ENCODE measurements at regions not wholly inside any gene's neighbourhood (a gene's known extent, or its start where the extent isn't known, plus 50 kb on each side); places are given as distances from the start of the nearest gene placed in this dataset.
"Not testable (repeated sequence)": the region's sequence is repeated elsewhere in the genome, so short reads cannot be mapped to it uniquely, and the experiment has no call there.

GRCh38 chr6:102928109-102928508, 1534.6 kb downstream of the GRIK2 start:
- TF ChIP-seq BHLHE40 (IDR thresholded peaks at IDR 0.05; ENCODE audit: borderline replicate concordance) (no peak), TARDBP (IDR thresholded peaks at IDR 0.05) (no peak), ARNT (IDR thresholded peaks at IDR 0.05) (no peak), ZNF384 (IDR thresholded peaks at IDR 0.05) (no peak), LEF1 (IDR thresholded peaks at IDR 0.05; ENCODE audit: borderline replicate concordance) (no peak)
- ChIA-PET POLR2A (no interaction called here), CTCF (interaction anchor here (0.5 to 0.7 kb wide), 2 partner anchors 1000 to 1332 kb away, joined by 3 read pairs; no protein-coding TSS in a partner anchor)
- no peak for DNase-seq (ENCODE audit: extremely low spot score)

- TF ChIP-seq ARNT (IDR thresholded peaks at IDR 0.05) (no peak), FOXA1 (IDR thresholded peaks at IDR 0.05) (no peak), BHLHE40 (IDR thresholded peaks at IDR 0.05; ENCODE audit: borderline replicate concordance) (no peak), PKNOX1 (IDR thresholded peaks at IDR 0.05) (no peak), FOXM1 (IDR thresholded peaks at IDR 0.05; ENCODE audit: borderline replicate concordance) (no peak), NFRKB (IDR thresholded peaks at IDR 0.05) (no peak), SP1 (IDR thresholded peaks at IDR 0.05) (no peak), ELF4 (IDR thresholded peaks at IDR 0.05) (no peak), TARDBP (IDR thresholded peaks at IDR 0.05) (no peak), FOXK2 (IDR thresholded peaks at IDR 0.05) (no peak), ZNF384 (IDR thresholded peaks at IDR 0.05) (no peak), HDGF (IDR thresholded peaks at IDR 0.05; ENCODE audit: borderline replicate concordance) (no peak), LEF1 (IDR thresholded peaks at IDR 0.05; ENCODE audit: borderline replicate concordance) (no peak), SUZ12 (IDR thresholded peaks at IDR 0.05) (no peak), CTBP1 (IDR thresholded peaks at IDR 0.05; ENCODE audit: borderline replicate concordance) (no peak), L3MBTL2 (conservative IDR thresholded peaks at IDR 0.05) (no peak)
- no peak for DNase-seq (ENCODE audit: extremely low spot score)
- POLR2A ChIA-PET = no interaction called here
- CTCF ChIA-PET = no interaction called here
Observed at GRCh38 chr6:102918161-102918560, 1524.7 kb downstream of the GRIK2 start.

- DNase-seq (ENCODE audit: extremely low spot score) = no peak
- ChIA-PET POLR2A (no interaction called here), CTCF (interaction anchor here (0.7 kb wide), 1 partner anchor 200 kb away, joined by 5 read pairs; no protein-coding TSS in a partner anchor)
- TF ChIP-seq ARNT (IDR thresholded peaks at IDR 0.05) (no peak), PKNOX1 (IDR thresholded peaks at IDR 0.05) (no peak), BHLHE40 (IDR thresholded peaks at IDR 0.05; ENCODE audit: borderline replicate concordance) (no peak), LEF1 (IDR thresholded peaks at IDR 0.05; ENCODE audit: borderline replicate concordance) (no peak), SP1 (IDR thresholded peaks at IDR 0.05) (no peak)
Observed at GRCh38 chr6:102911571-102911970, 1518.1 kb downstream of the GRIK2 start.

- CTCF ChIA-PET; DNase-seq (ENCODE audit: extremely low spot score); POLR2A ChIA-PET: not testable (repeated sequence)
Observed at GRCh38 chr6:102910701-102911139, 1517.2 kb downstream of the GRIK2 start.

- TF ChIP-seq BHLHE40 (IDR thresholded peaks at IDR 0.05; ENCODE audit: borderline replicate concordance) = no peak
- TF ChIP-seq TARDBP (IDR thresholded peaks at IDR 0.05) = no peak
- no peak for TF ChIP-seq ELF4 (IDR thresholded peaks at IDR 0.05)
- TF ChIP-seq ARNT (IDR thresholded peaks at IDR 0.05) = no peak
- no peak for TF ChIP-seq HDGF (IDR thresholded peaks at IDR 0.05; ENCODE audit: borderline replicate concordance)
- no peak for TF ChIP-seq FOXM1 (IDR thresholded peaks at IDR 0.05; ENCODE audit: borderline replicate concordance)
- no peak for TF ChIP-seq LEF1 (IDR thresholded peaks at IDR 0.05; ENCODE audit: borderline replicate concordance)
- no peak for TF ChIP-seq PKNOX1 (IDR thresholded peaks at IDR 0.05)
- TF ChIP-seq L3MBTL2 (conservative IDR thresholded peaks at IDR 0.05) = no peak
- no peak for TF ChIP-seq SP1 (IDR thresholded peaks at IDR 0.05)
- no peak for TF ChIP-seq NFRKB (IDR thresholded peaks at IDR 0.05)
- TF ChIP-seq FOXA1 (IDR thresholded peaks at IDR 0.05) = no peak
- no peak for TF ChIP-seq CTBP1 (IDR thresholded peaks at IDR 0.05; ENCODE audit: borderline replicate concordance)
- no peak for TF ChIP-seq SUZ12 (IDR thresholded peaks at IDR 0.05)
- TF ChIP-seq ZNF384 (IDR thresholded peaks at IDR 0.05) = no peak
- no peak for DNase-seq (ENCODE audit: extremely low spot score)
- ChIA-PET POLR2A (no interaction called here), CTCF (no interaction called here)
Observed at GRCh38 chr6:102907181-102907580, 1513.7 kb downstream of the GRIK2 start.

GRCh38 chr6:102902471-102902870, 1509.0 kb downstream of the GRIK2 start:
- no peak for DNase-seq (ENCODE audit: extremely low spot score)
- ChIA-PET CTCF (no interaction called here), POLR2A (no interaction called here)
- no peak for TF ChIP-seq ZNF384 (IDR thresholded peaks at IDR 0.05)
- no peak for TF ChIP-seq TARDBP (IDR thresholded peaks at IDR 0.05)
- TF ChIP-seq CTBP1 (IDR thresholded peaks at IDR 0.05; ENCODE audit: borderline replicate concordance) = no peak
- no peak for TF ChIP-seq SUZ12 (IDR thresholded peaks at IDR 0.05)
- TF ChIP-seq NFRKB (IDR thresholded peaks at IDR 0.05) = no peak
- no peak for TF ChIP-seq PKNOX1 (IDR thresholded peaks at IDR 0.05)
- TF ChIP-seq HDGF (IDR thresholded peaks at IDR 0.05; ENCODE audit: borderline replicate concordance) = no peak
- TF ChIP-seq SP1 (IDR thresholded peaks at IDR 0.05) = no peak
